ENCODE measurements at regions not wholly inside any gene's neighbourhood (a gene's known extent, or its start where the extent isn't known, plus 50 kb on each side); places are given as distances from the start of the nearest gene placed in this dataset.

GRCh38 chr20:12207875-12208274, 290.2 kb downstream of the BTBD3 start:
- 6 to 8% methylated on average over 1 of the region's 1 CpG for WGBS, 2 donors

GRCh38 chr20:12210591-12210990, 292.9 kb downstream of the BTBD3 start:
- no peaks in the 10 kb centered on the region for H3K9me3 ChIP-seq (ENCODE audit: control insufficient read depth, low read length)
- H3K36me3 ChIP-seq (ENCODE audit: control insufficient read depth in 1 of 2, insufficient read depth in 2 of 2, low read length in 1 of 2): no peaks in the 10 kb centered on the region
- H3K27me3 ChIP-seq (ENCODE audit: control insufficient read depth in 1 of 2, insufficient read depth in 2 of 2, low read length in 1 of 2): no peaks in the 10 kb centered on the region
- intact Hi-C loops (cut with DNase I): no loop called here
- DNase-seq (no peak), ATAC-seq (ENCODE audit: low FRiP score) (no peak)
- WGBS, 2 donors: 76% methylated on average over 3 of the region's 3 CpGs
- H3K4me3 ChIP-seq (ENCODE audit: low read length in 2 of 2): no peak overlapping the region
- H3K4me1 ChIP-seq (ENCODE audit: control insufficient read depth in 1 of 2, insufficient read depth in 2 of 2, low read length in 2 of 2): no peaks in the 10 kb centered on the region
- no peak overlapping the region for H3K27ac ChIP-seq (ENCODE audit: low read depth in 1 of 2, low read length in 2 of 2)

More at GRCh38 chr20:12207875-12208274, 290.2 kb downstream of the BTBD3 start:
- no peaks in the 10 kb centered on the region for H3K36me3 ChIP-seq (ENCODE audit: control insufficient read depth in 1 of 2, insufficient read depth in 2 of 2, low read length in 1 of 2)
- intact Hi-C loops (cut with DNase I): no loop called here
- no peaks in the 10 kb centered on the region for H3K27me3 ChIP-seq (ENCODE audit: control insufficient read depth in 1 of 2, insufficient read depth in 2 of 2, low read length in 1 of 2)
- no peak overlapping the region for H3K27ac ChIP-seq (ENCODE audit: low read depth in 1 of 2, low read length in 2 of 2)
- ATAC-seq (ENCODE audit: low FRiP score) (no peak), DNase-seq (no peak)
- no peaks in the 10 kb centered on the region for H3K9me3 ChIP-seq (ENCODE audit: control insufficient read depth, low read length)
- H3K4me1 ChIP-seq (ENCODE audit: control insufficient read depth in 1 of 2, insufficient read depth in 2 of 2, low read length in 2 of 2): no peaks in the 10 kb centered on the region
- H3K4me3 ChIP-seq (ENCODE audit: low read length in 2 of 2): no peak overlapping the region

- H3K27ac ChIP-seq (ENCODE audit: low read depth in 1 of 2, low read length in 2 of 2): no peak overlapping the region
- 81 to 84% methylated on average over 4 of the region's 4 CpGs for WGBS, 2 donors
These were observed 293.7 kb downstream of the BTBD3 start for GRCh38 chr20:12211361-12211760.

DNA sequence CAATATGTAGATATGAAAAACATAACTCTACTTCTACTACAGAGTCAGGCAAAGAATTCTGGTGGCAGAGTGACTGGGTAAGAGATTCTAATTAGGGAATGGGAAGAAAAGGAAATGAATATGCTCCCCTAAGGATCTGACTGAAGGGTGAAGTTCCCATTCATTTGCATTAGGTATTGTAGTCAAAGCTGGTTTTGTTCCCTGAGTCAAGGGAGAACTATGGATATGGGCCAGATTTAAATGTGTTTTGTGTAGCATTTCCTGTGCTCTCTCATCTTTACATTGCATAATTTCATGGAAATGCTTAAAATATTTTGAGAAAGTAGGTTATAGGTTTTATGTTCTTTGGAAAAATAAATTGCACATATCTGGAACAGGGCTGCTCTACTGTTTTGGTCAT, 299.7 kb downstream of the BTBD3 start:
- peaks cover 2% of the 10 kb centered on the region for H3K9me3 ChIP-seq (ENCODE audit: control insufficient read depth, low read length)
- intact Hi-C loops (cut with DNase I): no loop called here
- H3K27ac ChIP-seq (ENCODE audit: low read depth in 1 of 2, low read length in 2 of 2): no peak overlapping the region
- H3K27me3 ChIP-seq (ENCODE audit: control insufficient read depth in 1 of 2, insufficient read depth in 2 of 2, low read length in 1 of 2): no peaks in the 10 kb centered on the region
- no peaks in the 10 kb centered on the region for H3K4me1 ChIP-seq (ENCODE audit: control insufficient read depth in 1 of 2, insufficient read depth in 2 of 2, low read length in 2 of 2)
- no peak for ATAC-seq (ENCODE audit: low FRiP score)
- H3K36me3 ChIP-seq (ENCODE audit: control insufficient read depth in 1 of 2, insufficient read depth in 2 of 2, low read length in 1 of 2): no peaks in the 10 kb centered on the region
- no peak for DNase-seq
- no peak overlapping the region for H3K4me3 ChIP-seq (ENCODE audit: low read length in 2 of 2)

More at GRCh38 chr20:12211361-12211760, 293.7 kb downstream of the BTBD3 start:
- DNase-seq (no peak), ATAC-seq (ENCODE audit: low FRiP score) (no peak)
- Histone ChIP-seq H3K4me3 (ENCODE audit: low read length in 2 of 2) (no peak overlapping the region), H3K9me3 (ENCODE audit: control insufficient read depth, low read length) (no peaks in the 10 kb centered on the region), H3K36me3 (ENCODE audit: control insufficient read depth in 1 of 2, insufficient read depth in 2 of 2, low read length in 1 of 2) (no peaks in the 10 kb centered on the region), H3K27me3 (ENCODE audit: control insufficient read depth in 1 of 2, insufficient read depth in 2 of 2, low read length in 1 of 2) (no peaks in the 10 kb centered on the region), H3K4me1 (ENCODE audit: control insufficient read depth in 1 of 2, insufficient read depth in 2 of 2, low read length in 2 of 2) (no peaks in the 10 kb centered on the region)
- intact Hi-C loops (cut with DNase I): no loop called here

- no peak overlapping the region for H3K4me3 ChIP-seq (ENCODE audit: low read length in 2 of 2)
- H3K27ac ChIP-seq (ENCODE audit: low read depth in 1 of 2, low read length in 2 of 2): no peak overlapping the region
- ATAC-seq (ENCODE audit: low FRiP score) (no peak), DNase-seq (no peak)
- no peaks in the 10 kb centered on the region for H3K27me3 ChIP-seq (ENCODE audit: control insufficient read depth in 1 of 2, insufficient read depth in 2 of 2, low read length in 1 of 2)
- H3K36me3 ChIP-seq (ENCODE audit: control insufficient read depth in 1 of 2, insufficient read depth in 2 of 2, low read length in 1 of 2): no peaks in the 10 kb centered on the region
- H3K9me3 ChIP-seq (ENCODE audit: control insufficient read depth, low read length): peaks cover 2% of the 10 kb centered on the region
- 57 to 67% methylated on average over 2 of the region's 2 CpGs for WGBS, 2 donors
- intact Hi-C loops (cut with DNase I): no loop called here
- no peaks in the 10 kb centered on the region for H3K4me1 ChIP-seq (ENCODE audit: control insufficient read depth in 1 of 2, insufficient read depth in 2 of 2, low read length in 2 of 2)
These were observed 302.1 kb downstream of the BTBD3 start for GRCh38 chr20:12219798-12220197.

GRCh38 chr20:12223057-12223456, 305.4 kb downstream of the BTBD3 start:
- Histone ChIP-seq H3K4me3 (ENCODE audit: low read length in 2 of 2) (no peak overlapping the region), H3K4me1 (ENCODE audit: control insufficient read depth in 1 of 2, insufficient read depth in 2 of 2, low read length in 2 of 2) (no peaks in the 10 kb centered on the region), H3K36me3 (ENCODE audit: control insufficient read depth in 1 of 2, insufficient read depth in 2 of 2, low read length in 1 of 2) (no peaks in the 10 kb centered on the region), H3K9me3 (ENCODE audit: control insufficient read depth, low read length) (no peaks in the 10 kb centered on the region), H3K27me3 (ENCODE audit: control insufficient read depth in 1 of 2, insufficient read depth in 2 of 2, low read length in 1 of 2) (no peaks in the 10 kb centered on the region), H3K27ac (ENCODE audit: low read depth in 1 of 2, low read length in 2 of 2) (no peak overlapping the region)
- intact Hi-C loops (cut with DNase I): no loop called here
- DNase-seq (no peak), ATAC-seq (ENCODE audit: low FRiP score) (no peak)
- 55 to 72% methylated on average over 2 of the region's 2 CpGs for WGBS, 2 donors

- Histone ChIP-seq H3K4me1 (ENCODE audit: control insufficient read depth in 1 of 2, insufficient read depth in 2 of 2, low read length in 2 of 2) (no peaks in the 10 kb centered on the region), H3K4me3 (ENCODE audit: low read length in 2 of 2) (no peak overlapping the region), H3K27ac (ENCODE audit: low read depth in 1 of 2, low read length in 2 of 2) (no peak overlapping the region), H3K27me3 (ENCODE audit: control insufficient read depth in 1 of 2, insufficient read depth in 2 of 2, low read length in 1 of 2) (no peaks in the 10 kb centered on the region), H3K36me3 (ENCODE audit: control insufficient read depth in 1 of 2, insufficient read depth in 2 of 2, low read length in 1 of 2) (no peaks in the 10 kb centered on the region), H3K9me3 (ENCODE audit: control insufficient read depth, low read length) (no peaks in the 10 kb centered on the region)
- 86 to 90% methylated on average over 1 of the region's 1 CpG for WGBS, 2 donors
- ATAC-seq (ENCODE audit: low FRiP score) (no peak), DNase-seq (no peak)
- intact Hi-C loops (cut with DNase I): no loop called here
These were observed 308.2 kb downstream of the BTBD3 start for GRCh38 chr20:12225898-12226297.

DNA sequence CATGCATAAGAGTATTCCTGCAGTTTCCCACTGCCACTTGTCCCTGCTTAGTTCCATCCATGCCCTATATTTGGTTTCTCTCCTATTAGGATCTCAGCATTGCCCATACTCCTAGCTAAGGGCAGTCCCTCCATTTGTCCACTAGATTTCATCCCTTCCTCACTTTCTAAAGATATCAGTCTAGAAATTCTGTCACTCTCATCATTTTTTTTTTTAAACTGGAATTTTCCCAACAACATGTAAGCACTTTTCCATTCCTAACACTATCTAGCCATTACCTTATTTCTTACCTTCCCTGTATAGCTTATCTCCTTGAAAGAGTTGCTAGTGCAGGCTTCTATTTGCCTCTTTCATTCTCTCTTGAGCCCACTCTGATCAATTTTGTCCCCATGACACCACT, 312.2 kb downstream of the BTBD3 start:
- H3K36me3 ChIP-seq (ENCODE audit: control insufficient read depth in 1 of 2, insufficient read depth in 2 of 2, low read length in 1 of 2): no peaks in the 10 kb centered on the region
- DNase-seq (no peak), ATAC-seq (ENCODE audit: low FRiP score) (no peak)
- H3K27me3 ChIP-seq (ENCODE audit: control insufficient read depth in 1 of 2, insufficient read depth in 2 of 2, low read length in 1 of 2): no peaks in the 10 kb centered on the region
- H3K27ac ChIP-seq (ENCODE audit: low read depth in 1 of 2, low read length in 2 of 2): no peak overlapping the region
- intact Hi-C loops (cut with DNase I): no loop called here
- no peaks in the 10 kb centered on the region for H3K4me1 ChIP-seq (ENCODE audit: control insufficient read depth in 1 of 2, insufficient read depth in 2 of 2, low read length in 2 of 2)
- H3K9me3 ChIP-seq (ENCODE audit: control insufficient read depth, low read length): no peaks in the 10 kb centered on the region
- no peak overlapping the region for H3K4me3 ChIP-seq (ENCODE audit: low read length in 2 of 2)

DNA sequence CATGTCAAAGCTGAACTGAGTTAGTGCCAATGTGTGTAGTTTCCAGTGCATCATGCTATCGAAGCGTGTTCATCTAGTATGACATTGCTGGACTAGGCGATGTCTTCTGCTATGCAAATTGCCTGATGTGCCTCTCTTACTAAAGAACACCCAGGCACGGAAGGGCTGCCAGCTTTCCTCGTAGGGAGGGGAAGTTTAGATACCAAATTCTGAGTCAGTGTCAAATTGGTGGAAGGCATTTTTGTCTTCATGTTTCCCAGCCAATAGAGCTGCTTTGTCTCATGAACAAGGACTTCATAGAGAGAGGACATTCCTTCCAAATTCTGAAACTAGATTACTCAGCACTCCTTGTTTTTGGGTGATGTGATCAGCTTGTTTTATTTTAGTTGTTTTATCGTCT, 320.1 kb downstream of the BTBD3 start:
- no peak for ATAC-seq (ENCODE audit: low FRiP score)
- Histone ChIP-seq H3K9me3 (ENCODE audit: control insufficient read depth, low read length) (peaks cover 2% of the 10 kb centered on the region), H3K4me3 (ENCODE audit: low read length in 2 of 2) (no peak overlapping the region), H3K36me3 (ENCODE audit: control insufficient read depth in 1 of 2, insufficient read depth in 2 of 2, low read length in 1 of 2) (no peaks in the 10 kb centered on the region), H3K27ac (ENCODE audit: low read depth in 1 of 2, low read length in 2 of 2) (no peak overlapping the region), H3K27me3 (ENCODE audit: control insufficient read depth in 1 of 2, insufficient read depth in 2 of 2, low read length in 1 of 2) (no peaks in the 10 kb centered on the region), H3K4me1 (ENCODE audit: control insufficient read depth in 1 of 2, insufficient read depth in 2 of 2, low read length in 2 of 2) (no peaks in the 10 kb centered on the region)
- 52 to 56% methylated on average over 6 of the region's 6 CpGs for WGBS, 2 donors
- intact Hi-C loops (cut with DNase I): no loop called here
- DNase-seq: no peak

Data from aorta (tissue), 5 donors.